ENCODE measurements at regions not wholly inside any gene's neighbourhood (a gene's known extent, or its start where the extent isn't known, plus 50 kb on each side); places are given as distances from the start of the nearest gene placed in this dataset.

DNA sequence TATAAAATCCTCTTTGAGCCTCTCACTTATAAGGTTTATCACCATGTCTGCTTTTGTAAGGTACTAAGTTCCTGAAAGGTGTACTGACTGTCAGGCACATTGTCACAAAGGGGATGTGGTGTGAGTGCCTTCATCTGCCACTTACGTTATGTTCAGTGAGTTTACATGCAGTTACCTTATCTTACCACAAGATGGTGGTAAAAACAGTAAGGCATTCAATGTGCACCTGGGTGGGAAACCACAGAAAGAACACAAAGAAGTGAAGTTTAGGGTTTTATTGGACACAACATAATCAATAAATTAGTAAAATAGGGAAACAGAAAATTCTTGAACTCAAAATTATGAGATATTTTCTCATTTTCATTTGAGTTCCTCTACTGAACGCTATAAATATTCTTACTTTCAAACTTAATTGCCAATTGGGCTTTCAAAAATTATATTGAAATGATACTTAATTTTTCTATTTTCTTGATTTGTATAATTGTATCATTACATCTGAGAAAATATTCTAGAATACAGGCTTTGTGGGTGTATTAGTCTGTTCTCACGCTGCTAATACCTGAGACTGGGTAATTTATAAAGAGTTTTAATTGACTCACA is 650.8 kb downstream of the PCDH7 start:
- TF ChIP-seq, protein P1, sequence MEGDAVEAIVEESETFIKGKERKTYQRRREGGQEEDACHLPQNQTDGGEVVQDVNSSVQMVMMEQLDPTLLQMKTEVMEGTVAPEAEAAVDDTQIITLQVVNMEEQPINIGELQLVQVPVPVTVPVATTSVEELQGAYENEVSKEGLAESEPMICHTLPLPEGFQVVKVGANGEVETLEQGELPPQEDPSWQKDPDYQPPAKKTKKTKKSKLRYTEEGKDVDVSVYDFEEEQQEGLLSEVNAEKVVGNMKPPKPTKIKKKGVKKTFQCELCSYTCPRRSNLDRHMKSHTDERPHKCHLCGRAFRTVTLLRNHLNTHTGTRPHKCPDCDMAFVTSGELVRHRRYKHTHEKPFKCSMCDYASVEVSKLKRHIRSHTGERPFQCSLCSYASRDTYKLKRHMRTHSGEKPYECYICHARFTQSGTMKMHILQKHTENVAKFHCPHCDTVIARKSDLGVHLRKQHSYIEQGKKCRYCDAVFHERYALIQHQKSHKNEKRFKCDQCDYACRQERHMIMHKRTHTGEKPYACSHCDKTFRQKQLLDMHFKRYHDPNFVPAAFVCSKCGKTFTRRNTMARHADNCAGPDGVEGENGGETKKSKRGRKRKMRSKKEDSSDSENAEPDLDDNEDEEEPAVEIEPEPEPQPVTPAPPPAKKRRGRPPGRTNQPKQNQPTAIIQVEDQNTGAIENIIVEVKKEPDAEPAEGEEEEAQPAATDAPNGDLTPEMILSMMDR (IDR thresholded peaks at IDR 0.05) = peak; percentile 11 to 61 (median 51)
- no peak for TF ChIP-seq POLR2AphosphoS5 (IDR thresholded peaks at IDR 0.05)
